K562 (cell line): ENCODE measurements at regions not wholly inside any gene's neighbourhood (a gene's known extent, or its start where the extent isn't known, plus 50 kb on each side); places are given as distances from the start of the nearest gene placed in this dataset.

Source experiments
- ATAC-seq: fragments of 200-7000 bp; cut with Tn5 transposase; 3 replicates; pipeline ENCODE4 v1.9.1; 2020; ENCODE audit warnings: moderate library complexity
- BruUV-seq: library from RNA; stranded (reverse); fragments of 400-500 nt; replicated peaks from 2 replicates; lab custom pipeline; 2021; lab: Mats Ljungman, UMichigan
- CTCF ChIA-PET: fragments of 300-600 bp; formaldehyde crosslinking; extraction: SDS; loops from one replicate; lab custom pipeline; 2021; ENCODE audit warnings: low intra/inter-chr PET ratio; lab: Yijun Ruan, JAX
- POLR2A ChIA-PET: fragments of 300-600, 350-650 bp; sonication (Branson Sonifier 250); formaldehyde crosslinking; extraction: SDS; loops from one replicate; lab custom pipeline; 2021; ENCODE audit warnings: antibody characterized with exemption, inconsistent platforms; lab: Yijun Ruan, JAX
- DNase-seq, 4 experiments: peaks; one replicate each; pipeline versions ENCODE4 v3.0.0 to v3.0.0-alpha.2; 2011 to 2018; ENCODE audit warnings: low spot score in 3 of 4, mixed read lengths in 3 of 4; ENCODE audit errors: extremely low read depth in 1 of 4
- FAIRE-seq: peaks from 2 replicates; lab custom pipeline; 2011; peaks lifted over from hg19 to GRCh38; lab: Jason Lieb, UNC
- H2AFZ ChIP-seq: 2 replicates; pipeline ENCODE4 v1.6.0; 2011; ENCODE audit warnings: low read depth, low read length, control low read depth, inconsistent platforms
- H3K27ac ChIP-seq: fragments of 200-600 bp; 3 replicates; pipeline ENCODE4 v1.8.0; 2011; ENCODE audit warnings: low read depth, mild to moderate bottlenecking, control low read depth, inconsistent platforms, low read length, moderate library complexity, mixed read lengths; ENCODE audit errors: extremely low read depth
- H3K27me3 ChIP-seq, 2 experiments: fragments of 300-600 bp in 1 of 2; 2 replicates in 1 of 2; 3 replicates in 1 of 2; pipeline versions ENCODE4 v1.6.0 to v1.8.0; 2011; ENCODE audit warnings: inconsistent platforms in 2 of 2, low read length in 2 of 2, mild to moderate bottlenecking in 1 of 2, mixed read lengths in 1 of 2, moderate library complexity in 1 of 2; ENCODE audit not compliant: control insufficient read depth in 2 of 2, insufficient read depth in 2 of 2
- H3K36me3 ChIP-seq: fragments of 300-600 bp; 3 replicates; pipeline ENCODE4 v1.8.0; 2011; ENCODE audit warnings: mild to moderate bottlenecking, low read length, inconsistent platforms; ENCODE audit not compliant: control insufficient read depth, insufficient read depth
- H3K4me1 ChIP-seq, 2 experiments: fragments of 200-600 bp in 1 of 2; replicated peaks in 1 of 2; 2 replicates in 1 of 2; 3 replicates in 1 of 2; pipeline versions ENCODE4 v1.5.1 to v1.8.0; 2011; ENCODE audit warnings: inconsistent platforms in 2 of 2, low read length in 2 of 2, mild to moderate bottlenecking in 1 of 2, mixed read lengths in 1 of 2, moderate library complexity in 1 of 2; ENCODE audit not compliant: control insufficient read depth in 2 of 2, insufficient read depth in 2 of 2
- H3K4me2 ChIP-seq: 2 replicates; pipeline ENCODE4 v1.6.1; 2011; ENCODE audit warnings: low read length, control low read depth, inconsistent platforms, mixed read lengths; ENCODE audit not compliant: insufficient read depth
- H3K4me3 ChIP-seq: fragments of 200-600 bp; sonication (generic), shearing (Covaris generic); 2 replicates; pipeline ENCODE4 v1.5.1; 2016; ENCODE audit warnings: control low read depth, inconsistent platforms
- H3K79me2 ChIP-seq: fragments of 200-600 bp; 3 replicates; pipeline ENCODE4 v1.8.0; 2011; ENCODE audit warnings: low read length, inconsistent platforms; ENCODE audit not compliant: control insufficient read depth, insufficient read depth
- H3K9ac ChIP-seq, 2 experiments: 2 replicates each; pipeline versions ENCODE4 v1.6.0 to v1.6.1; 2011; ENCODE audit warnings: low read depth in 2 of 2, low read length in 2 of 2, control low read depth in 1 of 2, inconsistent platforms in 1 of 2, mild to moderate bottlenecking in 1 of 2, mixed read lengths in 1 of 2; ENCODE audit not compliant: insufficient read depth in 1 of 2
- H3K9me1 ChIP-seq: one replicate; pipeline ENCODE4 v1.6.0; 2011; ENCODE audit warnings: inconsistent platforms, mild to moderate bottlenecking, low read length, moderate library complexity; ENCODE audit not compliant: control insufficient read depth, insufficient read depth
- H3K9me3 ChIP-seq: replicated peaks from 2 replicates; pipeline ENCODE4 v1.5.1; 2011; ENCODE audit warnings: low read depth, low read length, inconsistent platforms; ENCODE audit not compliant: control insufficient read depth, insufficient read depth
- H4K20me1 ChIP-seq: replicated peaks from 2 replicates; pipeline ENCODE4 v1.6.1; 2011; ENCODE audit warnings: low read length, inconsistent platforms, mixed read lengths; ENCODE audit not compliant: control insufficient read depth, insufficient read depth
- ATF6 ChIP-seq: sonication (generic); formaldehyde crosslinking; IDR thresholded peaks from 2 replicates; pipeline ENCODE4 v1.4.0; 2020; ENCODE audit warnings: mild to moderate bottlenecking, missing genetic modification reagents
- CHD2 ChIP-seq: IDR thresholded peaks from 2 replicates; pipeline ENCODE4 v1.6.1; 2011; ENCODE audit warnings: low read depth, low read length
- CSDE1 ChIP-seq, 2 experiments: fragments of 450-650 bp; IDR thresholded peaks; 2 replicates each; pipeline ENCODE4 v1.6.1; 2016; ENCODE audit warnings: mild to moderate bottlenecking in 1 of 2
- HIVEP1 ChIP-seq: fragments of 250-450 bp; sonication (Bioruptor Pico); IDR thresholded peaks from 2 replicates; pipeline ENCODE4 v1.4.0; 2020; ENCODE audit warnings: mild to moderate bottlenecking
- ILF3 ChIP-seq: fragments of 450-650 bp; IDR thresholded peaks from 2 replicates; pipeline ENCODE4 v1.6.1; 2018; ENCODE audit warnings: antibody characterized with exemption, mild to moderate bottlenecking, moderate library complexity, borderline replicate concordance
- KLF16 ChIP-seq: IDR thresholded peaks from 2 replicates; pipeline ENCODE4 v1.6.1; 2016; ENCODE audit warnings: antibody characterized with exemption
- MCM7 ChIP-seq, 2 experiments: fragments of 450-650 bp; IDR thresholded peaks; 2 replicates each; pipeline ENCODE4 v1.6.1; 2016 to 2018
- NFATC3 ChIP-seq: fragments of 450-650 bp; IDR thresholded peaks from 2 replicates; pipeline ENCODE4 v1.6.1; 2017; ENCODE audit warnings: mild to moderate bottlenecking
- PHB ChIP-seq: fragments of 250-450 bp; sonication (Bioruptor Pico); IDR thresholded peaks from 2 replicates; pipeline ENCODE4 v1.5.0; 2021
- PTRF ChIP-seq: fragments of 450-650 bp; IDR thresholded peaks from 2 replicates; pipeline ENCODE4 v1.6.1; 2016; ENCODE audit warnings: mild to moderate bottlenecking, missing genetic modification characterization, missing compliant biosample characterization
- SETDB1 ChIP-seq: IDR thresholded peaks from one replicate; pipeline ENCODE4 v1.6.1; 2012; ENCODE audit warnings: low read length, control low read depth, inconsistent platforms
- ZNF140 ChIP-seq: fragments of 250-450 bp; sonication (Bioruptor Pico); IDR thresholded peaks from 2 replicates; pipeline ENCODE4 v1.8.0; 2021; ENCODE audit warnings: moderate library complexity, mild to moderate bottlenecking, inconsistent platforms
- ZNF184 ChIP-seq: sonication (generic); formaldehyde crosslinking; IDR thresholded peaks from 2 replicates; pipeline ENCODE4 v1.5.0; 2020; ENCODE audit warnings: missing genetic modification reagents
- whole genome bisulfite sequencing: fragments of 100-300 bp; shearing (Covaris generic); methylation state at CpG from one replicate; pipeline ENCODE4 v1.1.6; 2016; ENCODE audit warnings: low coverage, mixed read lengths; ENCODE audit not compliant: insufficient coverage; ENCODE audit errors: missing lambda C conversion rate; 5-methylcytosine and 5-hydroxymethylcytosine counted together
- in situ Hi-C: fragments of 300-500 bp; cut with MboI; formaldehyde crosslinking; loops from 4 replicates; pipeline ENCODE4 v1.15.0; 2018; ENCODE audit warnings: inconsistent platforms, mixed read lengths
- intact Hi-C: fragments of 100-400 bp; cut with micrococcal nuclease; formaldehyde crosslinking; loops from 2 replicates; pipeline ENCODE4 v1.14.2; 2022
- TF ChIP-seq, protein P1 (sequence below): fragments of 450-650 bp; formaldehyde crosslinking; IDR thresholded peaks from 2 replicates; pipeline ENCODE4 v1.4.0; 2022; ENCODE audit warnings: mild to moderate bottlenecking, moderate library complexity
- TF ChIP-seq, protein P2 (sequence below): fragments of 250-450 bp; sonication (Bioruptor Pico); IDR thresholded peaks from 2 replicates; pipeline ENCODE4 v1.4.0; 2020; ENCODE audit warnings: mild to moderate bottlenecking, moderate library complexity, borderline replicate concordance

GRCh38 chr6:145208474-145208873, 526.8 kb downstream of the EPM2A start:
- no peaks in the 10 kb centered on the region for H4K20me1 ChIP-seq
- POLR2A ChIA-PET = no interaction called here
- H3K4me3 ChIP-seq = no peak overlapping the region
- DNase-seq (no peak), ATAC-seq (no peak), FAIRE-seq (no peak)
- H3K79me2 ChIP-seq = no peaks in the 10 kb centered on the region
- no peak overlapping the region for H3K27ac ChIP-seq
- no peaks in the 10 kb centered on the region for H3K4me1 ChIP-seq
- no peaks in the 10 kb centered on the region for H3K36me3 ChIP-seq
- no peaks in the 10 kb centered on the region for H3K9me3 ChIP-seq
- no peak overlapping the region for H3K4me2 ChIP-seq
- H2AFZ ChIP-seq = no peak overlapping the region
- no peak overlapping the region for H3K9ac ChIP-seq
- intact Hi-C loops (no loop called here), in situ Hi-C loops (loop anchor here (25.0 kb wide), 1 partner anchor 1646 kb away; no protein-coding TSS in a partner anchor)
- CTCF ChIA-PET = no interaction called here
- no peaks in the 10 kb centered on the region for H3K9me1 ChIP-seq
- TF ChIP-seq PHB (CRISPR knock-in tag) = no peak
- TF ChIP-seq CSDE1 (IDR thresholded peaks at IDR 0.05) = no peak
- no peak for TF ChIP-seq NFATC3
- TF ChIP-seq, protein P1, sequence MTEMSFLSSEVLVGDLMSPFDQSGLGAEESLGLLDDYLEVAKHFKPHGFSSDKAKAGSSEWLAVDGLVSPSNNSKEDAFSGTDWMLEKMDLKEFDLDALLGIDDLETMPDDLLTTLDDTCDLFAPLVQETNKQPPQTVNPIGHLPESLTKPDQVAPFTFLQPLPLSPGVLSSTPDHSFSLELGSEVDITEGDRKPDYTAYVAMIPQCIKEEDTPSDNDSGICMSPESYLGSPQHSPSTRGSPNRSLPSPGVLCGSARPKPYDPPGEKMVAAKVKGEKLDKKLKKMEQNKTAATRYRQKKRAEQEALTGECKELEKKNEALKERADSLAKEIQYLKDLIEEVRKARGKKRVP (CRISPR knock-in tag) = no peak
- no peak for TF ChIP-seq ATF6 (CRISPR knock-in tag)
- TF ChIP-seq ILF3 = no peak
- no peak for TF ChIP-seq PTRF (tag)
- no peak for TF ChIP-seq CHD2
- TF ChIP-seq MCM7 (IDR thresholded peaks at IDR 0.05) = no peak
- TF ChIP-seq, protein P2, sequence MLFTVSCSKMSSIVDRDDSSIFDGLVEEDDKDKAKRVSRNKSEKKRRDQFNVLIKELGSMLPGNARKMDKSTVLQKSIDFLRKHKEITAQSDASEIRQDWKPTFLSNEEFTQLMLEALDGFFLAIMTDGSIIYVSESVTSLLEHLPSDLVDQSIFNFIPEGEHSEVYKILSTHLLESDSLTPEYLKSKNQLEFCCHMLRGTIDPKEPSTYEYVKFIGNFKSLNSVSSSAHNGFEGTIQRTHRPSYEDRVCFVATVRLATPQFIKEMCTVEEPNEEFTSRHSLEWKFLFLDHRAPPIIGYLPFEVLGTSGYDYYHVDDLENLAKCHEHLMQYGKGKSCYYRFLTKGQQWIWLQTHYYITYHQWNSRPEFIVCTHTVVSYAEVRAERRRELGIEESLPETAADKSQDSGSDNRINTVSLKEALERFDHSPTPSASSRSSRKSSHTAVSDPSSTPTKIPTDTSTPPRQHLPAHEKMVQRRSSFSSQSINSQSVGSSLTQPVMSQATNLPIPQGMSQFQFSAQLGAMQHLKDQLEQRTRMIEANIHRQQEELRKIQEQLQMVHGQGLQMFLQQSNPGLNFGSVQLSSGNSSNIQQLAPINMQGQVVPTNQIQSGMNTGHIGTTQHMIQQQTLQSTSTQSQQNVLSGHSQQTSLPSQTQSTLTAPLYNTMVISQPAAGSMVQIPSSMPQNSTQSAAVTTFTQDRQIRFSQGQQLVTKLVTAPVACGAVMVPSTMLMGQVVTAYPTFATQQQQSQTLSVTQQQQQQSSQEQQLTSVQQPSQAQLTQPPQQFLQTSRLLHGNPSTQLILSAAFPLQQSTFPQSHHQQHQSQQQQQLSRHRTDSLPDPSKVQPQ (CRISPR knock-in tag) = no peak
- TF ChIP-seq ZNF184 = no peak
- TF ChIP-seq ZNF140 (CRISPR knock-in tag) = no peak
- TF ChIP-seq HIVEP1 (CRISPR knock-in tag) = no peak
- TF ChIP-seq KLF16 = no peak
- TF ChIP-seq SETDB1 = no peak
- no TSS peak for BruUV-seq
- 5% methylated on average over 1 of the region's 1 CpG for WGBS
- H3K27me3 ChIP-seq = no peaks in the 10 kb centered on the region
